NCI-H1417 treated with DMSO at 0.1 percent for 48 hours (cell line): ENCODE measurements at regions not wholly inside any gene's neighbourhood (a gene's known extent, or its start where the extent isn't known, plus 50 kb on each side); places are given as distances from the start of the nearest gene placed in this dataset.

Experiments used
- DNase-seq: peaks from one replicate; lab custom pipeline; 2025; lab: John Stamatoyannopoulos, UW

DNA sequence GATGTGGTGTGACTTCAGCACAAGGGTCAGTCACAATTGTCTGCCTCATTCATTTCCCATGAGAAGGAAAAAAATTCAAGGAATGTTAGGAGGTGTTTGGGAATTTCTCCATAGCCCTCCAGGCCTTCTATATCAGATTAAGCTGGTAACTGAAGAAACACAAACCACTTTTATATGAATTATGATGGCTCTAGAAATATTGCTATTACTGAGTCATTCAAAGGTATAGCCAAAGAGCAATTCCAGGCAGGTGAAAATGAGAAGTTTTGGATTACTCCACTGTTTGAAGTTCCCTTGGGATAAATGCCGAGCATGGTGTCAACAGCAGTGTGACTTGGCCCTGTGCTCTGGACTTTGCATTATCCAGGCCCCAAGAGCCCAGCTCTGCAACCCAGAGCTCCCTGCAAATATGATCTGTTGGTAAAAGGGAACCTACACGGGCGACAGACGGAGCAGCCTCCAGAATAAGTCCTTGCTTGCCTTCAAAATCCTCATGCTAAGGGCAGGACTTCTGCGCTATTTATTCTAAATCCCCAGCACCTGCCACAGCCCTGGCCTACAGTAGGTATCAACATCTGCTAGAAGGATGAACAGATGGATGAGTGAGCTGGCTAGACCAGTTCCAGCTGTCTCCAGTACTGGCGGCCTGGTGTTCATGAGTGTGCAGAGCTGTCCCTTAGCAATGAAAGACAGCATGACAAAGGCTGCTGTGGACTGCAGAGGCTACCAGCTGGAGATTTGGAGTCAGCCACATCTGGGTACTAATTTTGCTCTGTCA is 67.5 kb upstream of the ZBED5 start:
- no peak for DNase-seq

DNA sequence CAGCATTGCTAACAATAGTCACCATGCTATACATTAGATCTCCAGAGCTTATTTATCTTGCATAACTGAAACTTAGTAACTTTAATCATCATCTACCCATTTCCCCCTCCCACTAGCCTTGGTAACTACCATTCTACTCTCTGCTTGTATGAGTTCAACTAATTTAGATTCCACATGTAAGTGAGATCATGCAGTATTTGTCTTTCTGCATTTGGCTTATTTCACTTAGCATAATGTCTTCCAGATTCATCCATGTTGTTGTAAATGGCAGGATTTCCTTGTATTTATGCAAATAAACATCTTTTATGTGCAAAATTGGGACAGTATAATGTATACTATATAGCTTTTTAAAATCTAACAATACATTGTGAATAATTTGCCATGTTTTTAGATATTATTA is 66.0 kb upstream of the ZBED5 start:
- no peak for DNase-seq

DNA sequence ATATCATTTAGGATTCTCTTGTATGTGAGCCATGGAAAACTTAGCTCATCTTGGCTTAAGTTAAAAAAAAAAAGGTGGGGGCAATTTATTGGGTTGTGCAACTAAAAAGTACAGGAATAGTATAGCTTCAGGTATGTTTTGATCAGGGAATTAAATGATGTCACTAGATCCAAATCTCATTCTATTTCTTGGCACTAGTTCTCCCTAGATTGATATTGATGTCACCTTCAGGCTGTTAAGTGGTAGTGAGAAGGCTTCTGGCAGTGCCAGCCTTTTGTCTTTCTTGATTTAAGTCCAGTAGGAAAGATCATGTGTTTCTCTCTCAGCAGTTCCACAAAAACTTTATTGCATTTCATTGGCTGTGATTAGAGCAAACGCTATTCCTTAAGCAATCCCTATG is 65.0 kb upstream of the ZBED5 start:
- no peak for DNase-seq

DNA sequence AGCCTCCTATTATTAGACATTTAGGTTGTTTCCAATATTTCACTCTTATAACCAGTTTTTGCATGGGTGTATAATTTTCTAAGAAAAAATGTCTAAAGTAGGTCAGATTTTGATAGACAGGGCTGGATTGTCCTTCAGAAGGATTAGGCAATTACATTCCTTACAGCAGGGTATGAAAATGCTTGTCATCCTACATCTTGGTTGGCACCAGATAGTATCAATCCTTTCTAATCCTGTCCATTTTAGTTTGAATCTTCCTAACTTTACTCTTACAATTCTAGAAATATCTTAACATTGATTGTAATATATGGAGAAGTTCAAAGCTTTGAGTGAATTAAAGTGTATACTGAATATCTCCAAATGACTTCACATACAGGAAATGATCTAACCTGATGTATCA is 63.0 kb upstream of the ZBED5 start:
- no peak for DNase-seq

DNA sequence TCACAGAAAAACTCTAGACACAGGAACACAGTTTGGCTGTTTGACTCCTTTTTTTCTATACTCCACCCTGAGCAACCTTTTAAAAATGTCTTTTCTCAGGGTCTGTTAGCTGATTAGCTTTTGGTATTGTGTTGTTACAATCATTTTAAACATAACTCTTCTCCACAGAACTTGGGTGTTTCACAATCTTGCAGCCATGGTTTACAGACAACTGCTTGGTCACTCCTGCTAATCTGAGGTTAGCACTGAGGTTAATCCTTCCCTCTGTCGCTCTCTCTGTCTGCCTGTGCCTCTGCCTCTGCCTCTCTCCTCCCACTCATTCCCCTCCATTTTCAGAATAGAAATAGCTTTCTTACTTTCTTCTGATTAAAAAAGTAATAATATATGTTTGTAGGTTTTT is 62.4 kb upstream of the ZBED5 start:
- DNase-seq: no peak

DNA sequence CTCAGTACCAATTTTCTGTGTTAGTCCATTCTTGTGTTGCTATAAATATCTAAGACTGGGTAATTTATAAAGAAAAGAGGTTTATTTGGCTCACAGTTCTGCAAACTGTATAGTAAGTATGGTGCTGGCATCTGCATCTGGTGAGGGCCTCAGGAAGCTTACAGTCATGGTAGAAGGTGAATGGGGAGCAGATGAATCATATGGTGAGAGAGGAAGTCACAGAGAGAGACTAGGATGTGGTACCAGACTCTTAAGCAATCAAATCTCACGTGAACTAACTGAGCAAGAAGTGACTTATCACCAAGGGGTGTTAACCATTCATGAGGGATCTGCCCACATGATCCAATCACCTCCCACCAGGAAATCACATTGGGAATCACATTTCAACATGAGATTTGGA is 60.8 kb upstream of the ZBED5 start:
- no peak for DNase-seq

DNA sequence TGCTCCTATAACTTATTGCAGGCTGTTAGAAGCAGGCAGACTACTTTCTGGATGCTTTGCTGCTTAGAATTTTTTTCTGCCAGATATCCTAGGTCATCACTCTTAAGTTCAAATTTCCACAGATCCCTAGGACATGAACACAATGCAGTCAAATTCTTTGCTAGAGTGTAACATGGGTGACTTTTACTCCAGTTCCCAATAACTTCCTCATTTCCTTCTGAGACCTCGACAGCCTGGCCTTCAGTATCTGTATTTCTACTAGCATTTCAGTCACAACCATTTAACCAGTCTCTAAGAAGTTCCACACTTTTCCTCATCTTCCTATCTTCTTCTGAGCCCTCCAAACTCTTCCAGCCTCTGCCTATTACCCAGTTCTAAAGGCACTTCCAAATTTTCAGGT is 60.4 kb upstream of the ZBED5 start:
- DNase-seq: no peak

DNA sequence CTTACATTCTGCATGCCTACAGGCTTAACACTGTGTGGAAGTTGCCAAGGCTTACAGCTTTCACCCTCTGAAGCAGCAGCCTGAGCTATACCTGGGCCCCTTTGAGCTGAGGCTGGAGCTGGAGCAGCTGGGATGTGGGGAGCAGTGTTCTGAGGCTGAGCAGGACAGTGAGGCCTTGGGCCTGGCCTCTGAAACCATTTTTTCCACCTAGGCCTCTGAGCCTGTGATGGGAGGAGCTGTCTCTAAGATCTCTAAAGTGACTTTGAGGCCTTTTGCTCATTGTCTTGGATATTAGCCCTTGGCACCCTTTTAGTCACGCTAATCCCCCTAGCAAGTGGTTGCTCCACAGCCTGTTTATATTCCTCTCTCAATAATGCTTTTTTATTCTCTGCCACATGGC is 59.9 kb upstream of the ZBED5 start:
- no peak for DNase-seq

DNA sequence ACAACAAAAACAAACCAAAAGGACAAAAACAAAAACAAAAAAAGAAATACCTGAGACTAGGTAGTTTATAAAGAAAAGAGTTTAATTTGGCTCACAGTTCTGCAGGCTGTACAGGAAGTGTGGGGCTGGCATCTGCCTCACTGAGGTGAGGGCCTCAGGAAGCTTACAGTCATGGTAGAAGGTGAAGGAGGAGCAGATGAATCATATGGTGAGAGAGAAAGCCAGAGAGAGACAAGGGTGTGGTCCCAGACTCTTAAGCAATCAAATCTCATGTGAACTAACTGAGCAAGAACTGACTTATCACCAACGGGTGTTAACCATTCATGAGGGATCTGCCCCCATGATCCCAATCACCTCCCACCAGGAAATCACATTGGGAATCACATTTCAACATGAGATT is 58.8 kb upstream of the ZBED5 start:
- DNase-seq: no peak

DNA sequence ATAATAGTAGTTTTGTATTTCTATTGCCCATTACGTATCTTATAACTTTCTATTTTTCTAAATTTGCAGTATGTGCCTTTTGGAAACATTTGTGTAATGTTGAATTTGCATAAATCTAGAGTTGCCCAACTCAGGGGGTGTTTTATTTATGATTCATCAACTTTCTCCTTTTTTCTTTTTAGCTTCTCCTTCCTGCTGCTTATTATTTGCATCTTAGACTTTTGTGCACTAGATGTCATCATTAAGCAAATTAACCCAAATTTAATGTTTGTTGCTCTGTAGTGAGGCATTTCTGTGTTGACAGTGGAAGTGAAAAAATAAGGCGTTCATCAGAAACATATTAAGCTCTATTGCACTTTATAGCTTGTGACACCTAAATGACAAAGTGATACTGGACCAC is 56.2 kb upstream of the ZBED5 start:
- DNase-seq: no peak

DNA sequence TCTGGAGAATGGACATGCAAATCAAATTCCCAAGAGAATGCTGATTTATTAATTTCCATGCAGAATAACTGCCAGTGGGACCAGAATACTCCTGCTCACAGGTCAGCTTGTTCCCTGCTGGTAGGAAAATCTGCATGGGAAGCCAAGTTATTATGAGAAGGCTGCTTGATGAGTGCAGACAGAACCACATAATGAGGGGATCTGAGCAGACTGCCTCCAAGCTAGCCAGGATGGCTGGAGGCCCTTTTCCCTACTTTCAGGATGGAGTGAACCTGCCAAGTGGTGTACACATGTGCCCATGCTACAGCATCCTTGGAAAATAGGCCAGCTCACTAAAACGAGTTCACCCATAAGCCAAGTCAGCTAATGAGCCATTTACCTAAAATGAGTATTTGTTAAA is 55.2 kb upstream of the ZBED5 start:
- no peak for DNase-seq

DNA sequence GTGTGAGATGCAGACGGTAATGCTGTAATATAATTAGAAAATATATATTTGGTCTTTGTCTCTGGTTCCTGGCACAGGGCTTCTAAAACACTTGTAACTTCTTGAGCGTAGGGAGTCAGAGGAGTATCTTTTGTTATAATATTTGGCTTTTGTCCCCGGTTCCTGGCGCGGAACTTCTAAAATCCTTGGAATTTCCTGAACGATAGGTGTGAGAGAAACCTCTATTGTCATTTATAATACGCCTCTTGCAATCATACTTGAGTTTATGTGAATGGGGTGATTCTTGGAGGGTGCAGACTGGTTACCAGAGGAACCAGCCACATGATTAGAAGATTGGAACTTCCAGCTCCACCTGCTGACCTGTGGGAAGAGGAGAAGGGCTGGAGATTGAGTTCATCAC is 54.1 kb upstream of the ZBED5 start:
- DNase-seq: no peak

DNA sequence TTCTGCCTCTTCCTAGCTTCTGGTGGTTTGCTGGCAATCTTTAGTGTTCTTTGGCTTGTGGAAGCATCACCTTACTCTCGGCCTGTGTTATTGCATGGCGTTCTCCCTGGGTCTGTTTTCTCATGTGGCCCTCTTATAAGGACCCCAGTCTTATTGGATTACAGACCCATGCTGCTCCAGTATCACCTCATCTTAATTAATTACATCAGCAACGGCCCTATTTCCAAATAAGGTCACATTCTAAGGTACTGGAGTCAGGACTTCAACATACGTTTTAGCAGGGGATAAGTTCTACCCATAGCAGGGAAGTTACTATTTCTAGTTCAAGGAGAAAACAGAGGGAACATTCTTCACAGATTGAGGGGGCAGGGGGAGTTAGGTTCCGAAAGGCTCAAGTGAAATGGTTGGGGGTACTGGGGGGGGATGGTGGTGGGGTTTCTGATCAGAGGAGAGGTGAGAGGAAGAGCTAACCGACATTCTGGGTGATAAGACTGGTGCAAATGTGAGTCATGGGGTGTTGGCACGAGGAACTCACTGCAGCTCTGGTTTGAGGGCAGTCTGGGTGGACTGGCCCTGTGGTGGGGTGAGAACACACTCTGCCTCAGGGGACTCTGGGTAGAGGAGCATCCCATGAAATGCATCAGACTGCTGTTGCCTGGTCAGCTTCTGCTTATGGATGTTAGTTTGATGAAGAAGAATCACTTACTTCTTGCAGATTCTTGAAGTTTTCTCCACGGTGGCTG is 51.5 kb upstream of the ZBED5 start:
- DNase-seq: no peak

DNA sequence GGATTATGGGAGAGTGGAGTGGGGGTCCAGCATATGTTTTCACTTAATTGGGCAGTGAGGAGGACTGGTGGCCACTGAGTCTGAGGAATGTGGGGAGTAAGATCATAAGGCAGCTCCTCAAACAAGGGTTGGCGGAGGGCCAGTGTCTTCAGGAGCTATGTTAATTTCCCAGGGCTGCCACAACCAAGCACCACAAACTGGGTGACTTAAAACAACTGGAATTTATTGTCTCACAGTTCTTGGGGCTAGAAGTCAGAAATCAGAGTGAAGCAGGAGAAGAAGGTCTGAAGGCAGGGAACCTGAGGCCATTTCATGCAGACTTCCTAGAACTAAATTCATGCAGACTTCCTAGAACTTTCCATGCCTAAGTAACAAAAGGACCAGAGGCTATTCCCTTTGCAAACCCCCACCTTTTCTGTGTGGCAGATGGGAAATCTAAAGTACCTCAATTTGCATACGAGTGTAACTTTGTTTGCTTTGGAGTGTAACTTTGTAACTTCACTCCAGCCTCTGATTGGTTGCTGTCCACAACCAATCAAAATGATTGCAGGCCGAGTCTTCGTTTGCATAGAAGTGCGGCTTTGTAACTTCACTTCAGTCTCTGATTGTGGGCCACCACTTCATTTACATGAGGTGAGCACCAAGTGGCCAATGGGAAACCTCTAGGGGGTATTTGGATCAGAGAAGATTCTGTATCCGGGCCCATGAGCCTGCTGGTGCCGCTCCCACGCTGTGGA is 50.5 kb upstream of the ZBED5 start:
- no peak for DNase-seq
